ENCODE measurements at regions not wholly inside any gene's neighbourhood (a gene's known extent, or its start where the extent isn't known, plus 50 kb on each side); places are given as distances from the start of the nearest gene placed in this dataset.

DNA sequence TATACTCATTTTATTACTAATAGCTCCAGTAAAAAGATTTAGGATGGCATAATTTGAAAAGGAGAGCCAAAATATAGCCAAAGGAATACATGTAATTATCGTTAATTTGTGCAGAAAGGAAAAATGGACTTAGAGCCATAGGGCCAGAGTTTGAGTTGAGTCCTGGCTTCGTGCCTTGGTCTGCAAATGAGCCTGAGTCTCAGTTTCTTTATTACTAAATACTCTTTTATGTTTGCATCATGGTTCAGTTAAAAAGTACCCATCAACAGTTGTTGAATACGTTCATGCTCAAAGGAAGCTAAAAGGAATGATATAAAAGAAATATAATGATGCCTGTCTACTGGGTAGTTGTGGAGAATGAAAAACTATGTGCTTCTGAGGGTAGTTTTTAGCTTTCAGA lies 155.7 kb upstream of the FAM78B start:
- peaks cover 2% of the 10 kb centered on the region for H3K27me3 ChIP-seq (ENCODE audit: insufficient read depth, poor library complexity, severe bottlenecking)
- no peak overlapping the region for H3K27ac ChIP-seq (replicated peaks)
- no peak overlapping the region for H3K4me3 ChIP-seq (replicated peaks; ENCODE audit: insufficient read depth, low read length)

GRCh38 chr1:166327886-166328285 lies 161.1 kb upstream of the FAM78B start:
- H3K4me3 ChIP-seq (replicated peaks; ENCODE audit: insufficient read depth, low read length), result no peak overlapping the region
- H3K27me3 ChIP-seq (ENCODE audit: insufficient read depth, poor library complexity, severe bottlenecking), result no peaks in the 10 kb centered on the region
- TF ChIP-seq SPI1 (IDR thresholded peaks at IDR 0.05; ENCODE audit: borderline replicate concordance, low read depth), result no peak
- TF ChIP-seq, protein P1, sequence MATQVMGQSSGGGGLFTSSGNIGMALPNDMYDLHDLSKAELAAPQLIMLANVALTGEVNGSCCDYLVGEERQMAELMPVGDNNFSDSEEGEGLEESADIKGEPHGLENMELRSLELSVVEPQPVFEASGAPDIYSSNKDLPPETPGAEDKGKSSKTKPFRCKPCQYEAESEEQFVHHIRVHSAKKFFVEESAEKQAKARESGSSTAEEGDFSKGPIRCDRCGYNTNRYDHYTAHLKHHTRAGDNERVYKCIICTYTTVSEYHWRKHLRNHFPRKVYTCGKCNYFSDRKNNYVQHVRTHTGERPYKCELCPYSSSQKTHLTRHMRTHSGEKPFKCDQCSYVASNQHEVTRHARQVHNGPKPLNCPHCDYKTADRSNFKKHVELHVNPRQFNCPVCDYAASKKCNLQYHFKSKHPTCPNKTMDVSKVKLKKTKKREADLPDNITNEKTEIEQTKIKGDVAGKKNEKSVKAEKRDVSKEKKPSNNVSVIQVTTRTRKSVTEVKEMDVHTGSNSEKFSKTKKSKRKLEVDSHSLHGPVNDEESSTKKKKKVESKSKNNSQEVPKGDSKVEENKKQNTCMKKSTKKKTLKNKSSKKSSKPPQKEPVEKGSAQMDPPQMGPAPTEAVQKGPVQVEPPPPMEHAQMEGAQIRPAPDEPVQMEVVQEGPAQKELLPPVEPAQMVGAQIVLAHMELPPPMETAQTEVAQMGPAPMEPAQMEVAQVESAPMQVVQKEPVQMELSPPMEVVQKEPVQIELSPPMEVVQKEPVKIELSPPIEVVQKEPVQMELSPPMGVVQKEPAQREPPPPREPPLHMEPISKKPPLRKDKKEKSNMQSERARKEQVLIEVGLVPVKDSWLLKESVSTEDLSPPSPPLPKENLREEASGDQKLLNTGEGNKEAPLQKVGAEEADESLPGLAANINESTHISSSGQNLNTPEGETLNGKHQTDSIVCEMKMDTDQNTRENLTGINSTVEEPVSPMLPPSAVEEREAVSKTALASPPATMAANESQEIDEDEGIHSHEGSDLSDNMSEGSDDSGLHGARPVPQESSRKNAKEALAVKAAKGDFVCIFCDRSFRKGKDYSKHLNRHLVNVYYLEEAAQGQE (IDR thresholded peaks at IDR 0.05; ENCODE audit: insufficient replicate concordance, low read depth), result no peak
- TF ChIP-seq, protein P2, sequence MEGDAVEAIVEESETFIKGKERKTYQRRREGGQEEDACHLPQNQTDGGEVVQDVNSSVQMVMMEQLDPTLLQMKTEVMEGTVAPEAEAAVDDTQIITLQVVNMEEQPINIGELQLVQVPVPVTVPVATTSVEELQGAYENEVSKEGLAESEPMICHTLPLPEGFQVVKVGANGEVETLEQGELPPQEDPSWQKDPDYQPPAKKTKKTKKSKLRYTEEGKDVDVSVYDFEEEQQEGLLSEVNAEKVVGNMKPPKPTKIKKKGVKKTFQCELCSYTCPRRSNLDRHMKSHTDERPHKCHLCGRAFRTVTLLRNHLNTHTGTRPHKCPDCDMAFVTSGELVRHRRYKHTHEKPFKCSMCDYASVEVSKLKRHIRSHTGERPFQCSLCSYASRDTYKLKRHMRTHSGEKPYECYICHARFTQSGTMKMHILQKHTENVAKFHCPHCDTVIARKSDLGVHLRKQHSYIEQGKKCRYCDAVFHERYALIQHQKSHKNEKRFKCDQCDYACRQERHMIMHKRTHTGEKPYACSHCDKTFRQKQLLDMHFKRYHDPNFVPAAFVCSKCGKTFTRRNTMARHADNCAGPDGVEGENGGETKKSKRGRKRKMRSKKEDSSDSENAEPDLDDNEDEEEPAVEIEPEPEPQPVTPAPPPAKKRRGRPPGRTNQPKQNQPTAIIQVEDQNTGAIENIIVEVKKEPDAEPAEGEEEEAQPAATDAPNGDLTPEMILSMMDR (IDR thresholded peaks at IDR 0.05; ENCODE audit: insufficient read depth, low read length), result no peak
- no peak for TF ChIP-seq GABPA (IDR thresholded peaks at IDR 0.05; ENCODE audit: low read depth)
- TF ChIP-seq POLR2AphosphoS5 (IDR thresholded peaks at IDR 0.05; ENCODE audit: low read depth), result no peak
- no peak overlapping the region for H3K27ac ChIP-seq (replicated peaks)
- no peak for DNase-seq (ENCODE audit: low read depth in 1 of 2, low spot score in 1 of 2)

More for the DNA sequence above, 155.7 kb upstream of the FAM78B start:
- TF ChIP-seq, protein P1 (IDR thresholded peaks at IDR 0.05; ENCODE audit: insufficient replicate concordance, low read depth), result no peak
- TF ChIP-seq GABPA (IDR thresholded peaks at IDR 0.05; ENCODE audit: low read depth), result no peak
- TF ChIP-seq POLR2AphosphoS5 (IDR thresholded peaks at IDR 0.05; ENCODE audit: low read depth), result no peak
- TF ChIP-seq, protein P2 (IDR thresholded peaks at IDR 0.05; ENCODE audit: insufficient read depth, low read length), result no peak
- no peak for TF ChIP-seq SPI1 (IDR thresholded peaks at IDR 0.05; ENCODE audit: borderline replicate concordance, low read depth)
- DNase-seq (ENCODE audit: low read depth in 1 of 2, low spot score in 1 of 2), result no peak

DNA sequence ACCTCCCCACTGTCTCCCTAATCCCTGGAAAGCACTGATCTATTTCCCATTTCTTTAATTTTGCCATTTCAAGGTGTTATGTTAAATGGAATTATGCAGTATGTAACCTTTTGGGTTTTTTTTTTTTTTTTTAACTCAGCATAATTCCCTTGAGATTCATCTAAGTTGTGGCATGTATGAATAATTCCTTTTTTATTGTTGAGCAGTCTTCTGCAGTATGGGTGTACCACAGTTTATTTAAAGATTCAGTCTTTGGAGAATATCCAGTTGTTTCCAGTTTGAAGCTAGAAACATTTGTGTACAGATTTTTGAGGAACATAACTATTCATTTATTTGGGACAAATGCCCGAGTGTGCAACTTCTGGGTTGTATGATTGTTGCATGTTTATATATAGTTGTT lies 162.2 kb upstream of the FAM78B start:
- TF ChIP-seq SPI1 (IDR thresholded peaks at IDR 0.05; ENCODE audit: borderline replicate concordance, low read depth) (no peak), POLR2AphosphoS5 (IDR thresholded peaks at IDR 0.05; ENCODE audit: low read depth) (no peak), GABPA (IDR thresholded peaks at IDR 0.05; ENCODE audit: low read depth) (no peak)
- TF ChIP-seq, protein P2 (IDR thresholded peaks at IDR 0.05; ENCODE audit: insufficient read depth, low read length), result no peak
- TF ChIP-seq, protein P1 (IDR thresholded peaks at IDR 0.05; ENCODE audit: insufficient replicate concordance, low read depth), result no peak
- DNase-seq (ENCODE audit: low read depth in 1 of 2, low spot score in 1 of 2), result no peak
- Histone ChIP-seq H3K27me3 (ENCODE audit: insufficient read depth, poor library complexity, severe bottlenecking) (no peaks in the 10 kb centered on the region), H3K27ac (replicated peaks) (no peak overlapping the region), H3K4me3 (replicated peaks; ENCODE audit: insufficient read depth, low read length) (no peak overlapping the region)
